ENCODE measurements at regions not wholly inside any gene's neighbourhood (a gene's known extent, or its start where the extent isn't known, plus 50 kb on each side); places are given as distances from the start of the nearest gene placed in this dataset.
"Not testable (repeated sequence)": the region's sequence is repeated elsewhere in the genome, so short reads cannot be mapped to it uniquely, and the experiment has no call there.

DNA sequence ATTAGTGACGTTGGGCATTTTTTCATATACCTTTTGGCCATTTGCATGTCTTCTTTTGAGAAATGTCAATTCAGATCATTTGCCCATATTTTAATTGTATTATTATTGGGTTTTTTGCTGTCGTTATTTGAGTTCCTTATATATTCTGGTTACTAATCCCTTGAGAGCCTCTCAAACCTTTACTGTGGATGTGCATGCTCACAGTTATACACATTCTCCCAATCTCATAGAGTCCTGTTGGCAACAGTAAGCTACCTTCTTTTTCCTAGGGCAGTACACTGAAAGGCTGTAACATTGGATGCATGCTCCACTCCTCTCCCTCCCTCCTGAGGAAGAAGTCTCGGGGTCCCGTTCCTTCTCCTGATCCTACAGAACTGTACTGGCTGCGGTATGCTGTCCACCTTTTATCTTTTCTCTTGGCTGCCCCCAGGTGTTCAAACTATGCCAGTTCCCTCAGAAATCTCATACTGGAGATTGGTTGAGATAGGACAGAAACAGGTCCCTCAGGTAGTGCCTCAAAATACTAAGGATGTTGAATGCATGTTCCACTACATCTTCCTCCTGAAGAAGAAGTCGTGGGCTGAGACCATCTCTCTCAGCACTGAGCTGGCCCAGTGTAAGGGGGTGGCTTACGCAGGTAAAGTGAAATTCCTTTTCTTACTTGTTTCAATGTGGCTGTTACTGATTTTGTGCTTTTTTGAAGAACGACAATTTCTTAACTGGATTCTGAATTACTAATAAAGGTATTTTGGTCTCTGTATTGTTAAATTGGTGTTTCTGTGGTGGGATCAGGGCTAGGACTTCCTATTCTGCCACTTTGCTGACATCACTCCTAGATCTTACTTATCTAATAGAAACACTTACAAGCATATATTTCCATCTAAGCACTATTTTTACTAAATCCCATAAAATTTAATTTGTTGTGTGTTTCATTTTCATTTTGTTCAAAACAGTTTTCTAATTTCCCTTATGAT is 145.4 kb upstream of the HUWE1 start:
- no peak overlapping the region for H3K4me2 ChIP-seq
- DNase-seq (ENCODE audit: low spot score) = peak; percentile 45
- H3K4me3 ChIP-seq = no peak overlapping the region
- no peaks in the 10 kb centered on the region for H3K27me3 ChIP-seq
- H3K27ac ChIP-seq = no peak overlapping the region
- no peaks in the 10 kb centered on the region for H3K4me1 ChIP-seq (ENCODE audit: insufficient read depth)
- H2AFZ ChIP-seq = no peak overlapping the region
- no peaks in the 10 kb centered on the region for H3K9me2 ChIP-seq (replicated peaks; ENCODE audit: insufficient read depth)
- H3K79me2 ChIP-seq = no peaks in the 10 kb centered on the region
- H4K20me1 ChIP-seq (ENCODE audit: insufficient read depth, poor library complexity, severe bottlenecking) = no peaks in the 10 kb centered on the region
- H3K9me3 ChIP-seq (ENCODE audit: low read depth) = no peaks in the 10 kb centered on the region
- TF ChIP-seq EZH2phosphoT487 (IDR thresholded peaks at IDR 0.05; ENCODE audit: low read depth, severe bottlenecking, unreplicated experiment) (no peak), EZH2 (IDR thresholded peaks at IDR 0.05; ENCODE audit: borderline replicate concordance) (no peak), CTCF (IDR thresholded peaks at IDR 0.05; ENCODE audit: poor library complexity) (peak; percentile 42)
- WGBS (ENCODE audit: low lambda C conversion rate, missing lambda C conversion rate) = 61% methylated on average over 8 of the region's 8 CpGs
- no peaks in the 10 kb centered on the region for H3K36me3 ChIP-seq (replicated peaks; ENCODE audit: insufficient read depth, low read depth)

DNA sequence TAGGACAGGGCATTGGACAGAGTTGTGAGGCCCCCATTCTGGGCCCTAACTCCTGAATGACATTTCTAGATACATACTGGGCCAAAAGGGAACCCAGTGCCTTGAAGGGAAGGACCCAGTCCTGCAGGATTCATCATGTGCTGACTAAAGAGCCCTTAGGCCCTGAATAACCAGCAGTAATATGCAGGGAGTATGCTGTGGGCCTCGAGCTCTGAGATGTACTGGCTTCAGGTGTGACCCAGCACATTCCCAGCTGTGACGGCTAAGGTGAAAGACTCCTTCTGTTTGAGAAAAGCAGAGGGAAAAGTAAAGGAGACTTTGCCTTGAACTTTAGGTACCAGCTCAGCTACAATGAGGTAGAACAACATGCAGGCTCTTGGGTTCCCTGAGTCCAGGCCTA is 138.2 kb upstream of the HUWE1 start:
- H4K20me1 ChIP-seq (ENCODE audit: insufficient read depth, poor library complexity, severe bottlenecking) = no peaks in the 10 kb centered on the region
- no peak for DNase-seq (ENCODE audit: low spot score)
- WGBS (ENCODE audit: low lambda C conversion rate, missing lambda C conversion rate) = 62% methylated on average over 2 of the region's 2 CpGs

GRCh38 chrX:53818115-53818514 is 131.6 kb upstream of the HUWE1 start:
- not testable (repeated sequence) for H3K4me3 ChIP-seq; H4K20me1 ChIP-seq (ENCODE audit: insufficient read depth, poor library complexity, severe bottlenecking); H3K27ac ChIP-seq; H2AFZ ChIP-seq; H3K9me2 ChIP-seq (replicated peaks; ENCODE audit: insufficient read depth); H3K4me2 ChIP-seq; H3K27me3 ChIP-seq; DNase-seq (ENCODE audit: low spot score); H3K9me3 ChIP-seq (ENCODE audit: low read depth); H3K79me2 ChIP-seq; H3K36me3 ChIP-seq (replicated peaks; ENCODE audit: insufficient read depth, low read depth); H3K4me1 ChIP-seq (ENCODE audit: insufficient read depth)
- WGBS (ENCODE audit: low lambda C conversion rate, missing lambda C conversion rate) = 91% methylated on average over 1 of the region's 1 CpG

More for the DNA sequence above, 138.2 kb upstream of the HUWE1 start:
- Histone ChIP-seq H3K27ac (no peak overlapping the region), H3K36me3 (replicated peaks; ENCODE audit: insufficient read depth, low read depth) (no peaks in the 10 kb centered on the region), H2AFZ (no peak overlapping the region), H3K9me3 (ENCODE audit: low read depth) (no peaks in the 10 kb centered on the region), H3K4me3 (no peak overlapping the region), H3K4me2 (no peak overlapping the region), H3K79me2 (no peaks in the 10 kb centered on the region), H3K4me1 (ENCODE audit: insufficient read depth) (no peaks in the 10 kb centered on the region), H3K9me2 (replicated peaks; ENCODE audit: insufficient read depth) (no peaks in the 10 kb centered on the region), H3K27me3 (no peaks in the 10 kb centered on the region)
- TF ChIP-seq EZH2phosphoT487 (IDR thresholded peaks at IDR 0.05; ENCODE audit: low read depth, severe bottlenecking, unreplicated experiment) (no peak), EZH2 (IDR thresholded peaks at IDR 0.05; ENCODE audit: borderline replicate concordance) (no peak), CTCF (IDR thresholded peaks at IDR 0.05; ENCODE audit: poor library complexity) (no peak)

DNA sequence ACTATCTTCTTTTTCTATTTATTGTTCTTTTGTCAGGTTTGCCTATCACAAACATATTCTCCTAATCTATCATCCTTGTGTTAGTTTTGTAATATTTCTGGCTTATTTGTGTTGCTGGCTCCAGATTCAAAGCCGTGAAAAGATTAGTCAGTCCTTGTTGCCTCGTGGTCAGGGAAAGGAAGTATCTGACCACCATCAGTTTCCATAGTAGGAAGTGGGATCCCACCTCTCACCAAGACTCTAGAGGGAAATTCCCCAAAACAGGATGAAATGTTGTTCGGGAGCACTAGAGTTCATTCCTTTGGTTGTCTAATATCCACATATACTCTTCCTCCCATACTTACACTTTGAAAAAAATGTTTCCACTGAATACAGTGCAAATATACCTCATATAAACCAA is 131.0 kb upstream of the HUWE1 start:
- Histone ChIP-seq H3K79me2 (no peaks in the 10 kb centered on the region), H3K4me1 (ENCODE audit: insufficient read depth) (no peaks in the 10 kb centered on the region), H3K27me3 (no peaks in the 10 kb centered on the region), H3K4me3 (no peak overlapping the region), H2AFZ (no peak overlapping the region), H3K9me2 (replicated peaks; ENCODE audit: insufficient read depth) (no peaks in the 10 kb centered on the region), H4K20me1 (ENCODE audit: insufficient read depth, poor library complexity, severe bottlenecking) (no peaks in the 10 kb centered on the region), H3K4me2 (no peak overlapping the region), H3K9me3 (ENCODE audit: low read depth) (no peaks in the 10 kb centered on the region), H3K27ac (no peak overlapping the region), H3K36me3 (replicated peaks; ENCODE audit: insufficient read depth, low read depth) (no peaks in the 10 kb centered on the region)
- WGBS (ENCODE audit: low lambda C conversion rate, missing lambda C conversion rate) = 71% methylated on average over 3 of the region's 3 CpGs
- no peak for TF ChIP-seq EZH2 (IDR thresholded peaks at IDR 0.05; ENCODE audit: borderline replicate concordance)
- TF ChIP-seq CTCF (IDR thresholded peaks at IDR 0.05; ENCODE audit: poor library complexity) = no peak
- no peak for TF ChIP-seq EZH2phosphoT487 (IDR thresholded peaks at IDR 0.05; ENCODE audit: low read depth, severe bottlenecking, unreplicated experiment)
- DNase-seq (ENCODE audit: low spot score) = no peak
